ENCODE measurements at regions not wholly inside any gene's neighbourhood (a gene's known extent, or its start where the extent isn't known, plus 50 kb on each side); places are given as distances from the start of the nearest gene placed in this dataset.
"Not testable (repeated sequence)": the region's sequence is repeated elsewhere in the genome, so short reads cannot be mapped to it uniquely, and the experiment has no call there.

DNA sequence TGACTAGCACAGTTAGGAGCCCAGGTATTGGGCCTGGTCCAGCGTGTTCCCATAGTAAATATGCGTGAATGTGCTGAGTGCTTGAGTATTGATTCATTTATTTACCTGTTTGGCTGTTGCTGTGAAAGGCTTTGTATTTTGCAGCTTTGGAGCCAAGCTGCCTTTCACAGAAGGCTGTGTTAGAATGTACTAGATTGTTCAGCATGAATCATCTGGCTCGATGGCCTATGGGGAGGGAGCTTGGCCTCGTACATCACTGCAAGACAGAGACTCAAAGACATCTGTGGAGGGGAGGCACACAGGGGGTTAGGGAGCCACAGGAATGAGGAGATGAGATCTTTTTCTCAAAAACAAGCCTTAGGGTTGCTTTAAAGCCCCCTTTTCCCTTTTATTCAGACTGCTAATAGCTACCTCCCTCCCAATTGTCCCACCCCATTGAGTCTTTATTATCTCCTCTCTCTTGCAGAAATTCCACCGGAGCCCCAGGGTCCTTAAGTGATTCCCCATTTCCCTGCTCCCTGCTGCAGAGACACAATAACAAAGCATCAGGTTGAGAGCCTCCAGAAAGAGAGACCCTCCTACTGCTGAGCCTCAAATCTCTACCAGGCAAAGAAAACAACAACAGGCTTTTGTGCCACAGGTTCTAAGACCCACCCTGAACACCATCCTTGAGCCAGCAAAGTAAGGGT, 307.2 kb downstream of the ABCC12 start:
- no peak for DNase-seq

GRCh38 chr16:47847220-47847970, 308.4 kb downstream of the ABCC12 start:
- no peaks in the 10 kb centered on the region for H3K36me3 Mint-ChIP-seq
- DNase-seq: no peak
- H3K9me3 Mint-ChIP-seq: no peaks in the 10 kb centered on the region
- H3K4me1 Mint-ChIP-seq: no peaks in the 10 kb centered on the region
- no peak overlapping the region for H3K4me3 Mint-ChIP-seq
- CTCF ChIA-PET: no interaction called here
- H3K27me3 Mint-ChIP-seq: no peaks in the 10 kb centered on the region
- no peak overlapping the region for H3K27ac Mint-ChIP-seq

More for the DNA sequence above, 307.2 kb downstream of the ABCC12 start:
- no peak overlapping the region for H3K27ac Mint-ChIP-seq
- no peaks in the 10 kb centered on the region for H3K4me1 Mint-ChIP-seq
- no peak overlapping the region for H3K4me3 Mint-ChIP-seq
- no peaks in the 10 kb centered on the region for H3K36me3 Mint-ChIP-seq
- no peaks in the 10 kb centered on the region for H3K9me3 Mint-ChIP-seq
- H3K27me3 Mint-ChIP-seq: no peaks in the 10 kb centered on the region
- CTCF ChIA-PET: no interaction called here

DNA sequence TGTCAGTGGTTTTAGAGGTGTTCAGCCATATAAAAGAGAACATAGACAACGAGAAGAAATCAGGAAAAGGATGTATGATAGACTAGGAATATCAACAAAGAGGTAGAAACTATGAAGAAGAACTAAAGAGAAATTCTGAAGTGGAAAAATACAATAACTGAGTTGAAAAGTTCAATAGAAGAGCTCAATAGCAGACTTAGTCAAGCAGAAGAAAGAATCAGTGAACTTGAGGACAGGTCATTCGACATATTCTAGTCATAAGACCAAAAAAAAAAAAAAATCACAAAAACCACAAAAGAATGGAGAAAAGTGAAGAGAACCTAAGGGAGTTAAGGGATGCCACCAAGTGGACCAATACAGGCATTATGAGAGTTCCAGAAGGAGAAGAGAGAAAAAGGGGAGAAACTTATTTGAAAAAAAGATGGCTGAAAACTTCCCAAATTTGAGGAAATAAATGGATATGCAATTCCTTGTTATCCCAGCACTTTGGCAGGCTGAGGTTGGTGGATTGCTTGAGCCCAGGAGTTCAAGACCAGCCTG, 321.2 kb downstream of the ABCC12 start:
- Mint-ChIP-seq H3K27ac (no peak overlapping the region), H3K36me3 (no peaks in the 10 kb centered on the region), H3K4me1 (no peaks in the 10 kb centered on the region), H3K27me3 (no peaks in the 10 kb centered on the region), H3K9me3 (peaks cover 14% of the 10 kb centered on the region), H3K4me3 (no peak overlapping the region)
- DNase-seq: no peak
- CTCF ChIA-PET: interaction anchor here (0.6 kb wide), 1 partner anchor 591 kb away, joined by 4 read pairs; no protein-coding TSS in a partner anchor

DNA sequence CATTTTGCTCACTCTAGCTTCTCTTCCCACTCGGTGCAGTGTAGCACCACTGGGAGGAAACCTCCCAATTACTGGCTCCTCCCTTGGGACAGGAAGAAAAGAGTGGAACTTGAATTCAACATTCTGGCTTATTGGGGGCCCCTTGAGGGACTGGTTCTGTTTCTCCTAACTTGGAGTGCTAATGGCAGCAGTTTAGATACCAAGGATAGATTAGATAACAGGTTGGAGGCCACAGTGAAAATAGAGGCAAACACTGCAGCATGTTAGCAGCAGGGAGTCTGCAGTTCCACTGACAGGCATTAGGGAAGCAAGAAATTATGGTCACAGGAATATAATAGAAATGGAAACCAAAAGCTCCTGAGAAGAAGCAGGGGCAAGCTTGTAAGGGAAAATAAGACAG, 322.0 kb downstream of the ABCC12 start:
- no peaks in the 10 kb centered on the region for H3K4me1 Mint-ChIP-seq
- H3K4me3 Mint-ChIP-seq: no peak overlapping the region
- no peaks in the 10 kb centered on the region for H3K27me3 Mint-ChIP-seq
- peaks cover 15% of the 10 kb centered on the region for H3K9me3 Mint-ChIP-seq
- no peak overlapping the region for H3K27ac Mint-ChIP-seq
- CTCF ChIA-PET: no interaction called here
- H3K36me3 Mint-ChIP-seq: no peaks in the 10 kb centered on the region
- DNase-seq: no peak

- CTCF ChIA-PET: no interaction called here
- Mint-ChIP-seq H3K9me3 (peaks cover 16% of the 10 kb centered on the region), H3K4me3 (no peak overlapping the region), H3K4me1 (no peaks in the 10 kb centered on the region), H3K27me3 (no peaks in the 10 kb centered on the region), H3K27ac (no peak overlapping the region), H3K36me3 (no peaks in the 10 kb centered on the region)
- DNase-seq: no peak
Measured at GRCh38 chr16:47829850-47830600, 325.8 kb downstream of the ABCC12 start.

DNA sequence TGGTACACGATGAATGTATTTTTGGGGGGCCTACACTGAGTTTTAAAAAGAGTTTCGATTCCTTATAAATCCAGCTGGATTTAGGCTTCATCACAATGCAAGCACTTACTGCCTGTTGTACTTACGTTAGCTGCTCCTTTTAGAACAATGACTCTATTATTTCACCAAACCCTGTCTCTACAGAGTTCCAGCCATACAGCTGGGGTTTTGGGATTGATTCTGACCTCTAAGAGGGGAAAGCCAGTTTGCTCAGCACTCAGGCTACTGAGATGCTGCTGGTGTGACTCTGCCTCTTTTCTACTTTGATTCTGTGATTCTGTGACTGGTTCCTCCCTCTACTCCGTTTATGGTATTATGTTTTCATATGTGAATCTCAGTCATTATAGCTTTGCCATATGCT, 329.7 kb downstream of the ABCC12 start:
- H3K27me3 Mint-ChIP-seq: no peaks in the 10 kb centered on the region
- no peak overlapping the region for H3K4me3 Mint-ChIP-seq
- no peaks in the 10 kb centered on the region for H3K36me3 Mint-ChIP-seq
- DNase-seq: no peak
- no peaks in the 10 kb centered on the region for H3K4me1 Mint-ChIP-seq
- H3K9me3 Mint-ChIP-seq: peaks cover 6% of the 10 kb centered on the region
- no peak overlapping the region for H3K27ac Mint-ChIP-seq
- CTCF ChIA-PET: no interaction called here

DNA sequence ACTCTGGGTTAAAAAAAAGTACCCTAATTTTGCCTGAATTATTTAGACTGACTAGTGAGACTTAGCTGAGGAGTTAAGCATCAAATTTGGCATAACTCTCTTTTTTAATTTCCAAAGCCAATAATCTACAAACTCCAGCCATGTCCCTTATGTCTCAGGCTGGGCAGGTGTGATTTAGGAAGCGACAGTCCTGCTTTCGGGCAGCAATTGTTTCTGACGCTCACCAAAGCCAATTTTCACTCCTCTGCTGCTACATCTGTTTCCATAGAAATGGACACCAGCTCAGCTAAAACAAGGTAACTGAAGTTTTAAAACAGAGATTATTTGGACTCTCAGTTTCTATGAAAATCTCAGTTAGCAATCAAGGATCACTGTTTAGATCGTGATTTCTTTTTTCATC, 338.7 kb downstream of the ABCC12 start:
- Mint-ChIP-seq H3K9me3 (peaks cover 6% of the 10 kb centered on the region), H3K4me1 (no peaks in the 10 kb centered on the region), H3K4me3 (no peak overlapping the region), H3K36me3 (no peaks in the 10 kb centered on the region), H3K27ac (no peak overlapping the region), H3K27me3 (no peaks in the 10 kb centered on the region)
- CTCF ChIA-PET: no interaction called here
- no peak for DNase-seq

GRCh38 chr16:47816511-47816910, 339.3 kb downstream of the ABCC12 start:
- peaks cover 6% of the 10 kb centered on the region for H3K9me3 Mint-ChIP-seq
- no peaks in the 10 kb centered on the region for H3K4me1 Mint-ChIP-seq
- H3K36me3 Mint-ChIP-seq: no peaks in the 10 kb centered on the region
- no peak overlapping the region for H3K4me3 Mint-ChIP-seq
- no peaks in the 10 kb centered on the region for H3K27me3 Mint-ChIP-seq
- no peak for DNase-seq
- CTCF ChIA-PET: no interaction called here
- H3K27ac Mint-ChIP-seq: no peak overlapping the region

DNA sequence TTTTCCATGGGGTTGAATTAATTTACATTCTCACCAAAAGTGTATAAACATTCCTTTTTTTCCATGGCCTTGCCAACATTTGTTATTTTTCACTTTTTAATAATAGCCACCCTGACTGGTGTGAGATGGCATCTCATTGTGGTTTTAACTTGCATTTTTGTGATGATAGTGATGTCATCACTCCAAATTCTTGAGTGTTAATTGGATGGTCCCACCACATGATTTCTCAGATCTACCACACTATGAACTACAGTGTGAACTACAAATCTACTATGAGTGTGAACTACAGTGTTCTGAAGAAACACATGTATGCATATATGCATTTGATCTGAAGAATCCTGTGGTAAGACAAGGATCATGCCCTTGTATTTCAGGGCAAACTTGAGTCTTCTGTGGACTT, 340.1 kb downstream of the ABCC12 start:
- no peak overlapping the region for H3K27ac Mint-ChIP-seq
- no peak for DNase-seq
- no peaks in the 10 kb centered on the region for H3K4me1 Mint-ChIP-seq
- no peaks in the 10 kb centered on the region for H3K36me3 Mint-ChIP-seq
- no peak overlapping the region for H3K4me3 Mint-ChIP-seq
- peaks cover 6% of the 10 kb centered on the region for H3K9me3 Mint-ChIP-seq
- H3K27me3 Mint-ChIP-seq: no peaks in the 10 kb centered on the region
- CTCF ChIA-PET: no interaction called here

- H3K27me3 Mint-ChIP-seq, H3K4me1 Mint-ChIP-seq, H3K27ac Mint-ChIP-seq, H3K4me3 Mint-ChIP-seq, H3K36me3 Mint-ChIP-seq, DNase-seq, CTCF ChIA-PET, H3K9me3 Mint-ChIP-seq: not testable (repeated sequence)
Measured at GRCh38 chr16:47811758-47812157, 344.0 kb downstream of the ABCC12 start.

DNA sequence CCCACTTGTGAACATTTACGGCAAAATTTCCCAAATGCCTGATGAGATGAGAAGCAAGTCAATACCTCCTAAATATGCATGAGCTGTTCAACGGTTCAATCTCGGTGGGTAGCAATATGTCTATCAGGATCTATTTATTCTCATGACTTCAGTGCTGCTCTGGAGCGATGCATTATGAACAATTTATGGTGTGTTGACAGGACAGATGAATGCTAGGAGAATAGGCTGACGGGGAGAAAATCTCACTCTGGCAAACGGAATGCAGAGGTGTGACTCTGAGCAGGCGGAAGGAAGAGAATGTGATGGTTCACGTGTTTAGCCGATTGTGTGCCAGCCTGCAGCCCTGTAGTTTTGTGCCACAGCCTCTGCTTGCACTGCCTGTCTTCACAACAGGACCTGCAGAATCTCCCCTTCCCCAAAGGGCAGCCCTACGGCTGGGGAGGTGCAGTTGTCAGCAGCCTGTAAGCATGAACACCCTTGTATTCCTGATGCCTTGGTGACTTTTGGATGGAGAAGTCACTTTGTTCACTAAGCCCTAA, 345.2 kb downstream of the PHKB start:
- no peaks in the 10 kb centered on the region for H3K36me3 Mint-ChIP-seq
- no peak overlapping the region for H3K4me3 Mint-ChIP-seq
- no peaks in the 10 kb centered on the region for H3K27me3 Mint-ChIP-seq
- H3K9me3 Mint-ChIP-seq: peaks cover 2% of the 10 kb centered on the region
- CTCF ChIA-PET: no interaction called here
- no peak for DNase-seq
- H3K27ac Mint-ChIP-seq: no peak overlapping the region
- H3K4me1 Mint-ChIP-seq: no peaks in the 10 kb centered on the region

DNA sequence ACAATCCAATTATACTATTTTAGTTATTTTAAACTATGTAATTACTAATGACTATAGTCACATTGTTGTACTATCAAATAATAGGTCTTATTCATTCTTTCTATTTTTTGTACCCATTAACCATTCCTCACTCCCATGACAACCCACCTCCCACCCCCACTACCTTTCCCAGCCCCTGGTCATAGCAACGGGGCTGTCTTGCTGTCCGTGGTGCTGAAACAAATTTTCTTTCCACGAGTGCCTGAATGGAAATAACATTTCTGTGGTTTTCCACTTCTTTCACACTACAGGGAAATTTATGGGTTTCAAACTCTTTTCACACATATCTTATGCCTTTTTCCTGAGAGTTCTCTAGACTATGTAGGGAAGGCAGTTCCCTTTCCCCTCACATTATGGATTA, 326.6 kb downstream of the PHKB start:
- CTCF ChIA-PET: no interaction called here
- peaks cover 10% of the 10 kb centered on the region for H3K9me3 Mint-ChIP-seq
- no peaks in the 10 kb centered on the region for H3K4me1 Mint-ChIP-seq
- no peak for DNase-seq
- no peak overlapping the region for H3K27ac Mint-ChIP-seq
- peaks cover 7% of the 10 kb centered on the region for H3K27me3 Mint-ChIP-seq
- H3K36me3 Mint-ChIP-seq: no peaks in the 10 kb centered on the region
- no peak overlapping the region for H3K4me3 Mint-ChIP-seq

- no peak for DNase-seq
- Mint-ChIP-seq H3K27me3 (peaks cover 7% of the 10 kb centered on the region), H3K4me3 (no peak overlapping the region), H3K9me3 (peaks cover 2% of the 10 kb centered on the region), H3K27ac (no peak overlapping the region), H3K4me1 (peaks cover 10% of the 10 kb centered on the region), H3K36me3 (no peaks in the 10 kb centered on the region)
- CTCF ChIA-PET: no interaction called here
Measured at GRCh38 chr16:47781673-47782072, 320.5 kb downstream of the PHKB start.

DNA sequence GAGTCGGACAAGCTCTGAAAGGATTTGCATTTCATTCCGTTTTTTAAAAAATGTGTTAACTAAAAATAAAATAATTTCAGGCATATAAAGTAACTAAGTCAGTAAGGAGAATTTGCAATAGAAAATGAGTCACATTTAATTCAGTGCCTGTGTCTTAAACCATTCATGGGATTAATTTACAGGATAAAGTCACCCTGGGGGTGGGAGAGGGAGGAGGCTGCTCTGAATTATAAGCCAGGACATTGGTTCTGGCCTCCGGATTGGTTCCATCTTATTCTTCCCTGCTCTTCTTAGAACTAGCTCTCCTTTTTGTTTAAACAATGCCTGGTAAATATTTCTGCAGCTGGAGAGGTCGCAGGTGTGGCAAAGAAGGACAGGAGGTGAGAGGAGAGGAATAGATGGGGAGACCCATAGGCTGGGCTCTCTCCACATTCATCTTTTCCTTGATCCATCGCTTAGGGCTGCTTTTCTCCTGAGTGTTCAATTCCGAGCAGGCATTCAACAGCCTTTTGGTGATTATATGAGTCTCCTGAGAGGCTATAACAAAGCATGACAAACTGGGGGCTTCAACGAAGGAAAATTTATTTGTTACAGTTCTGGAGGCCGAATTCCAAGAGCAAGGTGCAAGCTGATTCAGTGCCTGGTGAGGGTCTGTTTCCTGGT, 319.2 kb downstream of the PHKB start:
- H3K36me3 Mint-ChIP-seq: no peaks in the 10 kb centered on the region
- no peak overlapping the region for H3K27ac Mint-ChIP-seq
- no peak overlapping the region for H3K4me3 Mint-ChIP-seq
- peaks cover 7% of the 10 kb centered on the region for H3K27me3 Mint-ChIP-seq
- CTCF ChIA-PET: interaction anchor here (1.2 to 1.4 kb wide), 2 partner anchors 385 to 639 kb away, joined by 3 read pairs; no protein-coding TSS in a partner anchor
- no peak for DNase-seq
- peaks cover 2% of the 10 kb centered on the region for H3K9me3 Mint-ChIP-seq
- H3K4me1 Mint-ChIP-seq: peaks cover 10% of the 10 kb centered on the region

All from activated naive CD4-positive, alpha-beta T cell treated with anti-CD3 and anti-CD28 coated beads, Interleukin-2, amount 10 ng/mL, durations not matched to agents 7 days and 5 days (primary cell).